GM18498 (cell line): ENCODE measurements at regions not wholly inside any gene's neighbourhood (a gene's known extent, or its start where the extent isn't known, plus 50 kb on each side); places are given as distances from the start of the nearest gene placed in this dataset.

Source experiments
- ATAC-seq: cut with Tn5 transposase; IDR thresholded peaks from one replicate; pipeline ENCODE4 v1.9.1; 2021; ENCODE audit warnings: mild to moderate bottlenecking, moderate library complexity; ENCODE audit not compliant: unreplicated experiment

GRCh38 chr4:156503119-156503518 is 468.5 kb downstream of the PDGFC start:
- no peak for ATAC-seq

GRCh38 chr4:156501962-156502361 is 469.6 kb downstream of the PDGFC start:
- no peak for ATAC-seq

GRCh38 chr4:156499684-156500083 is 471.9 kb downstream of the PDGFC start:
- no peak for ATAC-seq

GRCh38 chr4:156497486-156497885 is 474.1 kb downstream of the PDGFC start:
- no peak for ATAC-seq

- no peak for ATAC-seq
Observed at GRCh38 chr4:156496797-156497196, 474.8 kb downstream of the PDGFC start.

- no peak for ATAC-seq
Observed at GRCh38 chr4:156495836-156496235, 475.8 kb downstream of the PDGFC start.

- ATAC-seq: no peak
Observed at GRCh38 chr4:156495091-156495490, 476.5 kb downstream of the PDGFC start.

- no peak for ATAC-seq
Observed at GRCh38 chr4:156493858-156494257, 477.7 kb downstream of the PDGFC start.

GRCh38 chr4:156487107-156487506 is 484.5 kb downstream of the PDGFC start:
- ATAC-seq: no peak

GRCh38 chr4:156481845-156482244 is 489.8 kb downstream of the PDGFC start:
- no peak for ATAC-seq

- ATAC-seq: no peak
Observed at GRCh38 chr4:156477636-156478035, 494.0 kb downstream of the PDGFC start.

GRCh38 chr4:156476359-156476758 is 495.2 kb downstream of the PDGFC start:
- no peak for ATAC-seq

- ATAC-seq: peak; percentile 42
Observed at GRCh38 chr4:156475322-156475721, 496.3 kb downstream of the PDGFC start.

GRCh38 chr4:156473151-156473550 is 498.4 kb downstream of the PDGFC start:
- ATAC-seq: no peak

- no peak for ATAC-seq
Observed at GRCh38 chr4:156472624-156473023, 499.0 kb downstream of the PDGFC start.

- ATAC-seq: no peak
Observed at GRCh38 chr4:156459584-156459983, 505.9 kb upstream of the CTSO start.

GRCh38 chr4:156456830-156457229 is 503.2 kb upstream of the CTSO start:
- ATAC-seq: no peak

GRCh38 chr4:156443488-156443887 is 489.8 kb upstream of the CTSO start:
- ATAC-seq: no peak

- ATAC-seq: no peak
Observed at GRCh38 chr4:156442912-156443311, 489.2 kb upstream of the CTSO start.

GRCh38 chr4:156439576-156440200 is 486.0 kb upstream of the CTSO start:
- ATAC-seq: no peak

GRCh38 chr4:156437666-156438065 is 484.0 kb upstream of the CTSO start:
- no peak for ATAC-seq

GRCh38 chr4:156422576-156422975 is 468.9 kb upstream of the CTSO start:
- ATAC-seq: no peak

GRCh38 chr4:156420623-156421022 is 467.0 kb upstream of the CTSO start:
- ATAC-seq: no peak
